Aorta (tissue), 5 donors: ENCODE measurements at regions not wholly inside any gene's neighbourhood (a gene's known extent, or its start where the extent isn't known, plus 50 kb on each side); places are given as distances from the start of the nearest gene placed in this dataset.

Experiments used
- ATAC-seq: fragments of 200-7000 bp; cut with Tn5 transposase; one replicate; pipeline ENCODE4 v1.9.1; 2022; ENCODE audit warnings: moderate library complexity; ENCODE audit not compliant: low FRiP score
- DNase-seq, 2 donors: peaks; one replicate each; pipeline ENCODE4 v3.0.0-alpha.2; 2020
- H3K27ac ChIP-seq, 2 donors: one replicate each; pipeline ENCODE4 v1.5.1; 2013; ENCODE audit warnings: low read length in 2 of 2, mild to moderate bottlenecking in 2 of 2, moderate library complexity in 2 of 2, control low read depth in 1 of 2, inconsistent platforms in 1 of 2, low read depth in 1 of 2
- H3K27me3 ChIP-seq, 2 donors: one replicate each; pipeline ENCODE4 v1.6.1; 2013; ENCODE audit warnings: control low read depth in 1 of 2, low read length in 1 of 2, mild to moderate bottlenecking in 1 of 2, moderate library complexity in 1 of 2; ENCODE audit not compliant: insufficient read depth in 2 of 2, control insufficient read depth in 1 of 2
- H3K36me3 ChIP-seq, 2 donors: one replicate each; pipeline ENCODE4 v1.6.1; 2013; ENCODE audit warnings: control low read depth in 1 of 2, low read length in 1 of 2, mild to moderate bottlenecking in 1 of 2; ENCODE audit not compliant: insufficient read depth in 2 of 2, control insufficient read depth in 1 of 2
- H3K4me1 ChIP-seq, 2 donors: one replicate each; pipeline ENCODE4 v1.6.1; 2013; ENCODE audit warnings: low read length in 2 of 2, control low read depth in 1 of 2, mild to moderate bottlenecking in 1 of 2, moderate library complexity in 1 of 2; ENCODE audit not compliant: insufficient read depth in 2 of 2, control insufficient read depth in 1 of 2
- H3K4me3 ChIP-seq, 2 donors: one replicate each; pipeline ENCODE4 v1.5.1; 2013; ENCODE audit warnings: low read length in 2 of 2, control low read depth in 1 of 2, mild to moderate bottlenecking in 1 of 2
- H3K9me3 ChIP-seq: one replicate; pipeline ENCODE4 v1.6.1; 2013; ENCODE audit warnings: mild to moderate bottlenecking, low read length; ENCODE audit not compliant: control insufficient read depth
- WGBS, 2 donors: extraction: QIAGEN DNeasy Blood & Tissue Kit; methylation state at CpG; one replicate each; pipeline ENCODE4 v1.1.7; 2013; 5-methylcytosine and 5-hydroxymethylcytosine counted together
- intact Hi-C, 2 donors: fragments of 100-400 bp; cut with DNase I; formaldehyde crosslinking; loops; one replicate each; pipeline versions ENCODE4 v1.14.2 to v1.15.0; 2022
- donor health status: healthy with polysubstance abuse.
- donor health status: Bipolar disorder and iron deficiency.
- donor health status: DM: no; HTN: no; CAD: no.
- donor health status: DM: no; HTN: no; CAD: no.
- donor health status: DM: yes; HTN: yes; CAD: no.

DNA sequence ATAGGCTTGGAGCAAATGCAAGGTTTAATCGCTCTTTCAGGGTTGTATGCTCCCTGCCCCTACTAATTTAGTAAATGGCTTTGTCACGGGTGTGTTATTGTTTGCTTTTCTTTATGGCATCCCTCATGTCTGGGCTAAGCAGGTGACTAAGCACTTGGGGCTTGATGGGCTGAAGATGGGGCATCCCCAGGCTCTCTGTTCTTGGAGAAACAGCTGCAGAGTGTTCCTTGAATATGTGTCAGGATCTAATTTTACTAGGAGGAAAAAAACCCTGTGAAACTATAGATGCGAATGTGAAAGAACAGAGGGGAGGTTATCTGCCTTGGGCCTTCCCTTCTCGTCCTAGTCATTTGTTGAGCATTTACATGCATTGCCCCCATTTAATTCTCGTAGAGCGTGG is 94.7 kb upstream of the TAF1B start:
- ATAC-seq = no peak
- Histone ChIP-seq H3K27ac (no peak overlapping the region), H3K4me3 (no peak overlapping the region), H3K9me3 (no peaks in the 10 kb centered on the region), H3K36me3 (no peaks in the 10 kb centered on the region), H3K4me1 (no peaks in the 10 kb centered on the region), H3K27me3 (no peaks in the 10 kb centered on the region)
- intact Hi-C loops = no loop called here
- WGBS, 2 donors = 80 to 95% methylated on average over 6 of the region's 6 CpGs
- DNase-seq = no peak

- Histone ChIP-seq H3K4me1 (no peaks in the 10 kb centered on the region), H3K27ac (no peak overlapping the region), H3K36me3 (no peaks in the 10 kb centered on the region), H3K4me3 (no peak overlapping the region), H3K9me3 (no peaks in the 10 kb centered on the region), H3K27me3 (no peaks in the 10 kb centered on the region)
- WGBS, 2 donors = 85 to 88% methylated on average over 9 of the region's 9 CpGs
- ATAC-seq = no peak
- intact Hi-C loops = no loop called here
- no peak for DNase-seq
These were observed 93.6 kb upstream of the TAF1B start for GRCh38 chr2:9749546-9750223.

GRCh38 chr2:9750224-9751215 is 92.8 kb upstream of the TAF1B start:
- DNase-seq (no peak), ATAC-seq (no peak)
- intact Hi-C loops = no loop called here
- Histone ChIP-seq H3K4me1 (no peaks in the 10 kb centered on the region), H3K27ac (no peak overlapping the region), H3K9me3 (no peaks in the 10 kb centered on the region), H3K36me3 (no peaks in the 10 kb centered on the region), H3K27me3 (no peaks in the 10 kb centered on the region), H3K4me3 (no peak overlapping the region)
- WGBS, 2 donors = 87 to 88% methylated on average over 9 of the region's 9 CpGs

DNA sequence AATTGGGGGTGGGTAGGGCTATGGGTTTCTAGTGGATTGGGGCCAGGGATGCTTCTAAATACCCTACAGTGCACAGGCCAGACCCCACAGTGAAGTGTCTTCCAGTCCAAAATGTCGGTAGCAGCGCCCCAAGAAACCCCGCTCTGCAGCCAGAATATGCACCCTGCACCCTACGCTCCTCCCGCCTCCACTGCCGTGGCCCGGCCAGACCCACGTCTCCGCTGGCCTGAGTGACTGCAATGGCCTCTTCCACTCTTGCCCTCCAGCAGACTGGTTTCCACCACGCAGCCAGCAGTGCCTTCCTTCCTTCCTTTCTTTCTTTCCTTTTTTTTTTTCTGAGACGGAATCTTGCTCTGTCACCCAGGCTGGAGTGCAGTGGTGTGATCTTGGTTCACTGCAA is 91.4 kb upstream of the TAF1B start:
- Histone ChIP-seq H3K27ac (no peak overlapping the region), H3K36me3 (no peaks in the 10 kb centered on the region), H3K27me3 (no peaks in the 10 kb centered on the region), H3K9me3 (no peaks in the 10 kb centered on the region), H3K4me1 (no peaks in the 10 kb centered on the region), H3K4me3 (no peak overlapping the region)
- WGBS, 2 donors = 96 to 97% methylated on average over 11 of the region's 11 CpGs
- DNase-seq (no peak), ATAC-seq (no peak)
- intact Hi-C loops = no loop called here

DNA sequence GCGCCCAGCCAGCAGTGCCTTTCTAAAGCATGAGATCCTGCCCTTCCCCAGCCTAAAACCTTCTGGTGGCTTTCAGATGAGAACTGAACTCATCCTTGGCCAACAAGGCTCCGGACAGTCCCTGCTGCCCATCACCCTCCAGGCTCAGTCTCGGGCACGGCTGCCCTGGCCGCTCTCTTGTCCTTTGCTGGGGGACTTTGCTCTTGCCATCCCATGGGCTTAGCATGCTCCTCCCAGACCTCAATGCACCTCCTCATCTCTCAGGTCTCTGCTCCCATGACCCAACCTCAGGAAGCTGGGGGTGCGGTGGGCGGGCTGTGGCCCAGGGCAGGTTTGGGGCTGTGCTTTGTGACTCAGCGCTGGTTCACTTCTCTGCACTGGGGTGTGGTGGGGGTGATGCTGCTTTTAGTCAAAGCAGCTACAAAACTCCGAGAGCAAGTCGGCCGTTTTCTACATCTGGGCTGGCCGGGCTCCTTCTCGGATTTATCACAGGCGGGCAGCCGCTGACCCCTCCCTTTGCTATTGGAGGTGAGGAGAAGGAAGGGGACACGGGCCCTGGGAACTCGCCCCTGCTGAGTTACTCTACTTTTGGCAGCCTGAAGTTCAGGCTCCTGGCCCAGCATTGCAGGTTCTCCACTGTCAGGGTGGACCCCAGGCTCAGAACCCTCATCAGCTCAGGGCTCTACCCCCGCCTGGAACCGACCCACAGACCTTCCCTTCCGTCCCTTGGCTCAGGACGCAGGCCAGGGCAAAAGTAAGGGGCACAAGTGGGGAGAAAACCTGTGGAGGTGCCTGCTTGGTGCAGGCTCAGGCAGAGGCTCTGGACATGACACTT is 90.6 kb upstream of the TAF1B start:
- intact Hi-C loops = no loop called here
- H3K36me3 ChIP-seq = no peaks in the 10 kb centered on the region
- WGBS, 2 donors = 73 to 81% methylated on average over 21 of the region's 21 CpGs
- no peak overlapping the region for H3K4me3 ChIP-seq
- no peaks in the 10 kb centered on the region for H3K4me1 ChIP-seq
- H3K27ac ChIP-seq = no peak overlapping the region
- no peak for ATAC-seq
- H3K27me3 ChIP-seq = no peaks in the 10 kb centered on the region
- no peaks in the 10 kb centered on the region for H3K9me3 ChIP-seq
- peak in 1 of 2 donors; percentile 54 for DNase-seq

- DNase-seq = peak in 1 of 2 donors; percentile 81
- no peaks in the 10 kb centered on the region for H3K27me3 ChIP-seq
- WGBS, 2 donors = 9 to 11% methylated on average over 9 of the region's 9 CpGs
- no peak overlapping the region for H3K4me3 ChIP-seq
- no peaks in the 10 kb centered on the region for H3K4me1 ChIP-seq
- H3K36me3 ChIP-seq = no peaks in the 10 kb centered on the region
- no peaks in the 10 kb centered on the region for H3K9me3 ChIP-seq
- H3K27ac ChIP-seq = no peak overlapping the region
- intact Hi-C loops = no loop called here
- ATAC-seq = peak; percentile 45
These were observed 90.0 kb upstream of the TAF1B start for GRCh38 chr2:9753276-9753600.

DNA sequence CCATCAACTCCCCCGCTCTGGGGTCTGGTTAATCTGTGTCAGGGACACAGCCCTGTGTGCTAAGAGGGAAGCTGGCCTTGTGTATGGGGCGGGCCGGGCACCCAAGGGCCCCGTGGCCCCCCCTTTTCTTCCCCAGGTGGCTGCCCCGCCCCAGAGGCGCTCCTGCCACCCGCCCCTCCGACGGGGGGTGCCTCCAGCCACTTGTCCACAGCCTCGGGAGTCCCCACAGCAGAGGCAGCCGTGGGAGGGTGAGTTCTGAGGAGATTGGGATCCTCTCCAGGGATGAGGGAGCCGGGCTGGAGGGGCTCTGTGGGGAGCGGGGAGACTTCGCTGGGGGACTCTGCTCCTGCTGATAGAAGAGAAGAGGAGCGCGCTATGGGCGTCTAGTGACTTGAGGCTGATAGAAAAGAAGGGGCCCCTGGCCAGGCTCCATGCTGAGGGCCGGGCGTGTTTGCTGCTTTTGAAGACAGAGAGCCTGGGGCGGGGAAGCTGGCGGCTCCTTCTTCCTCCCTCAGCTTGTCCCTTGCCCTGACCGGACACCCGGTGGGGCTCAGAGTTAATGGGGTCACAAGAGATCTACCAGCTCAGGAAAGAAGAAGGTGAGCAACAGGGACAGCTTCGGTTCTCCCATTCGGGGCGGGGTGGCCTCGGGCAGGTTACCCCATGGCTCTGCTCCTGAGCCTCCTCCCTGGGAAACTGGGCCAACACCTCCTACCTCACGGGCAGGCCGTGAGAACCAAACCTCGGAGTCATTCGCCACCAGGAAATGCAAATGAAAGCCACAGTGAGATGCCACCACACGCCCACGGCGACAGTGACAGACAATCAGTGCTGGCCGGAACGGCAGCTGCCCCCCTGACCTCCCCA is 89.4 kb upstream of the TAF1B start:
- H3K27me3 ChIP-seq = no peaks in the 10 kb centered on the region
- H3K36me3 ChIP-seq = no peaks in the 10 kb centered on the region
- intact Hi-C loops = no loop called here
- no peak overlapping the region for H3K27ac ChIP-seq
- ATAC-seq (no peak), DNase-seq (no peak)
- WGBS, 2 donors = 70 to 80% methylated on average over 36 of the region's 36 CpGs
- no peak overlapping the region for H3K4me3 ChIP-seq
- no peaks in the 10 kb centered on the region for H3K9me3 ChIP-seq
- H3K4me1 ChIP-seq = no peaks in the 10 kb centered on the region

GRCh38 chr2:9754532-9754887 is 88.8 kb upstream of the TAF1B start:
- no peaks in the 10 kb centered on the region for H3K4me1 ChIP-seq
- no peak overlapping the region for H3K4me3 ChIP-seq
- DNase-seq (no peak), ATAC-seq (no peak)
- no peaks in the 10 kb centered on the region for H3K36me3 ChIP-seq
- WGBS, 2 donors = 92 to 94% methylated on average over 6 of the region's 6 CpGs
- no peaks in the 10 kb centered on the region for H3K9me3 ChIP-seq
- H3K27ac ChIP-seq = no peak overlapping the region
- intact Hi-C loops = no loop called here
- H3K27me3 ChIP-seq = no peaks in the 10 kb centered on the region
